WTC11 (cell line): ENCODE measurements at regions not wholly inside any gene's neighbourhood (a gene's known extent, or its start where the extent isn't known, plus 50 kb on each side); places are given as distances from the start of the nearest gene placed in this dataset.
"Not testable (repeated sequence)": the region's sequence is repeated elsewhere in the genome, so short reads cannot be mapped to it uniquely, and the experiment has no call there.

Source experiments
- CREM ChIP-seq: sonication (generic); formaldehyde crosslinking; IDR thresholded peaks from 2 replicates; pipeline ENCODE4 v1.8.1; 2022; ENCODE audit warnings: mild to moderate bottlenecking, missing genetic modification reagents, moderate library complexity
- NR2C2 ChIP-seq: sonication (generic); formaldehyde crosslinking; IDR thresholded peaks from 2 replicates; pipeline ENCODE4 v1.8.0; 2022; ENCODE audit warnings: mild to moderate bottlenecking, missing genetic modification reagents
- NR3C1 ChIP-seq: sonication (generic); formaldehyde crosslinking; conservative IDR thresholded peaks from 2 replicates; pipeline ENCODE4 v1.8.1; 2023; ENCODE audit warnings: low read depth, mild to moderate bottlenecking, missing genetic modification reagents
- RELA ChIP-seq: sonication (generic); formaldehyde crosslinking; IDR thresholded peaks from 2 replicates; pipeline ENCODE4 v1.8.1; 2022; ENCODE audit warnings: missing genetic modification reagents, mild to moderate bottlenecking, borderline replicate concordance
- SP1 ChIP-seq: sonication (generic); formaldehyde crosslinking; conservative IDR thresholded peaks from 2 replicates; pipeline ENCODE4 v1.8.1; 2022; ENCODE audit warnings: missing genetic modification reagents
- ZNF121 ChIP-seq: sonication (generic); formaldehyde crosslinking; IDR thresholded peaks from 2 replicates; pipeline ENCODE4 v1.8.0; 2023; ENCODE audit warnings: missing genetic modification reagents
- TF ChIP-seq, protein P1 (sequence below): fragments of 200-600 bp; IDR thresholded peaks from 2 replicates; pipeline ENCODE4 v1.8.0; 2022; ENCODE audit warnings: antibody characterized with exemption
- TF ChIP-seq, protein P2 (sequence below): sonication (generic); formaldehyde crosslinking; conservative IDR thresholded peaks from 2 replicates; pipeline ENCODE4 v1.8.1; 2022; ENCODE audit warnings: mild to moderate bottlenecking, missing genetic modification reagents

DNA sequence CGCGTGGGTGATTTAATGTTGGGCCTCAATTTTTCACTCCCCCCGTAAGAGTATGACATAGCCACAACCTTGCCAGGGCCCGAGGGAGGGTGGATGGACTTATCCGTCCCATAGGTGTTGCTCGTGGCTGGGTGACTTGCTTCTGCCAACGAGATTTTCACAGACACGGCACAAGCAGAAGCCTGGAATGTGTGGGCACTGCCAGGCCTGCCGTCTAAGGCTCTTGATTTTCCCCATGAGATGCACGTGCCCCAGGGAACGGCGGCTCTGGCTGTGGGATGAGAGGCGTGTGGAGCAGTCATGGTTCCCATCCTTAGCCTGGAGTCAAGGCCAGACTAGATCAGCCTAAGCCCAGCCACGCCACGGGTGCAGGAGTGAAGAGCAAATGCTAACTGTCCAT, 58.6 kb upstream of the APOD start:
- TF ChIP-seq, protein P1, sequence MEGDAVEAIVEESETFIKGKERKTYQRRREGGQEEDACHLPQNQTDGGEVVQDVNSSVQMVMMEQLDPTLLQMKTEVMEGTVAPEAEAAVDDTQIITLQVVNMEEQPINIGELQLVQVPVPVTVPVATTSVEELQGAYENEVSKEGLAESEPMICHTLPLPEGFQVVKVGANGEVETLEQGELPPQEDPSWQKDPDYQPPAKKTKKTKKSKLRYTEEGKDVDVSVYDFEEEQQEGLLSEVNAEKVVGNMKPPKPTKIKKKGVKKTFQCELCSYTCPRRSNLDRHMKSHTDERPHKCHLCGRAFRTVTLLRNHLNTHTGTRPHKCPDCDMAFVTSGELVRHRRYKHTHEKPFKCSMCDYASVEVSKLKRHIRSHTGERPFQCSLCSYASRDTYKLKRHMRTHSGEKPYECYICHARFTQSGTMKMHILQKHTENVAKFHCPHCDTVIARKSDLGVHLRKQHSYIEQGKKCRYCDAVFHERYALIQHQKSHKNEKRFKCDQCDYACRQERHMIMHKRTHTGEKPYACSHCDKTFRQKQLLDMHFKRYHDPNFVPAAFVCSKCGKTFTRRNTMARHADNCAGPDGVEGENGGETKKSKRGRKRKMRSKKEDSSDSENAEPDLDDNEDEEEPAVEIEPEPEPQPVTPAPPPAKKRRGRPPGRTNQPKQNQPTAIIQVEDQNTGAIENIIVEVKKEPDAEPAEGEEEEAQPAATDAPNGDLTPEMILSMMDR = not testable (repeated sequence)
- TF ChIP-seq, protein P2, sequence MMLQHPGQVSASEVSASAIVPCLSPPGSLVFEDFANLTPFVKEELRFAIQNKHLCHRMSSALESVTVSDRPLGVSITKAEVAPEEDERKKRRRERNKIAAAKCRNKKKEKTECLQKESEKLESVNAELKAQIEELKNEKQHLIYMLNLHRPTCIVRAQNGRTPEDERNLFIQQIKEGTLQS (CRISPR knock-in tag) = not testable (repeated sequence)
- not testable (repeated sequence) for TF ChIP-seq RELA; SP1 (CRISPR knock-in tag); NR2C2 (CRISPR knock-in tag); NR3C1 (CRISPR knock-in tag); ZNF121 (CRISPR knock-in tag); CREM (CRISPR knock-in tag)
